ENCODE measurements at regions not wholly inside any gene's neighbourhood (a gene's known extent, or its start where the extent isn't known, plus 50 kb on each side); places are given as distances from the start of the nearest gene placed in this dataset.

DNA sequence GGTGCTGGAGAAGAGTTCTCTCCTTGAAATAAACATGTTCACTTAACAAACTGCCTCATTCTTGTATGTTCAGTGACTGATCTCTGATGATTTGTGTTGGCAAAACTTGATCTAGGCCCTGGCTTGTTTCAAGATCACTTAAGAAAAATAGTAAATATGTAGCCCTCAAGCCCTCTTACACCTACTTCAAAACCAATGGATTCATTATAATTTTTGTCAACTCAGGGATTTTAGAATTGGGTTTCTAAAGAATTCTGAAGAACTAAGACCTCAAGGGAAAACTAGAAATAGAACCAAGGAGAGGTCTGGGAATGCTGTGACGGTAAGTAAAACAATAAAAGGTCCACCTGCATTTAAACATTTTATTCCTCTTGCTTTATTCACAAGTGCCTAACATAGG lies 1731.6 kb upstream of the CELF4 start:
- H4K91ac ChIP-seq (replicated peaks; ENCODE audit: insufficient read length, low read length), result no peak overlapping the region
- 94% methylated on average over 1 of the region's 1 CpG; no CpG with 5 or more reads in 1 of the 2 experiments for WGBS, 2 experiments (ENCODE audit: extremely low coverage in 1 of 2, insufficient coverage in 1 of 2, insufficient read length in 1 of 2, insufficient replicate concordance in 2 of 2, low coverage in 1 of 2, low lambda C conversion rate in 2 of 2, missing lambda C conversion rate in 1 of 2)
- H3K27me3 ChIP-seq (replicated peaks in 1 of 4; ENCODE audit: control insufficient read depth in 3 of 4, extremely low read depth in 1 of 4, insufficient read depth in 3 of 4, low read length in 3 of 4), result no peaks in the 10 kb centered on the region
- H3K9ac ChIP-seq (replicated peaks in 1 of 4; ENCODE audit: extremely low read depth in 1 of 4, low read depth in 3 of 4, low read length in 3 of 4), result no peak overlapping the region
- H3K27ac ChIP-seq (ENCODE audit: low read depth, low read length), result no peak overlapping the region
- no peak for DNase-seq (ENCODE audit: low read depth in 1 of 2, low spot score in 2 of 2)
- no peaks in the 10 kb centered on the region for H4K20me1 ChIP-seq (replicated peaks in 1 of 2; ENCODE audit: control insufficient read depth in 1 of 2, insufficient read depth in 2 of 2, low read length in 2 of 2)
- H4K8ac ChIP-seq (ENCODE audit: extremely low read depth, insufficient read depth, low read length), result no peak overlapping the region
- H2AK5ac ChIP-seq (ENCODE audit: low read depth, low read length), result no peak overlapping the region
- no peak for FAIRE-seq
- H4K5ac ChIP-seq (ENCODE audit: insufficient read length, low read depth, low read length), result no peak overlapping the region
- H3K9me3 ChIP-seq (ENCODE audit: insufficient read depth in 2 of 2, low read depth in 1 of 2, low read length in 1 of 2), result no peaks in the 10 kb centered on the region
- no peak overlapping the region for H2BK20ac ChIP-seq (ENCODE audit: low read length)
- ChIA-PET CTCF (ENCODE audit: partially characterized antibody) (no interaction called here), POLR2A (ENCODE audit: partially characterized antibody) (no interaction called here)
- H2BK15ac ChIP-seq (ENCODE audit: low read length), result no peak overlapping the region
- no peak overlapping the region for H2BK12ac ChIP-seq (ENCODE audit: low read depth, low read length)
- H3K23me2 ChIP-seq (ENCODE audit: low read depth, low read length), result no peaks in the 10 kb centered on the region
- no peak overlapping the region for H3K56ac ChIP-seq (replicated peaks; ENCODE audit: insufficient read length, low read depth, low read length)
- no peak overlapping the region for H3K14ac ChIP-seq (ENCODE audit: insufficient read length)
- H2AFZ ChIP-seq (ENCODE audit: low read length), result no peak overlapping the region
- H3K18ac ChIP-seq (ENCODE audit: extremely low read depth, low read length), result no peak overlapping the region
- H3K79me2 ChIP-seq (ENCODE audit: control insufficient read depth in 1 of 2, insufficient read depth in 2 of 2, low read length in 2 of 2), result no peaks in the 10 kb centered on the region
- H3K4me1 ChIP-seq (replicated peaks in 1 of 4; ENCODE audit: control insufficient read depth in 3 of 4, insufficient read depth in 4 of 4, low read length in 3 of 4), result no peaks in the 10 kb centered on the region
- no peak overlapping the region for H2BK120ac ChIP-seq (replicated peaks; ENCODE audit: low read depth, low read length)
- H3K79me1 ChIP-seq (ENCODE audit: low read depth, low read length), result no peaks in the 10 kb centered on the region
- H3K4me3 ChIP-seq (ENCODE audit: extremely low read depth in 1 of 4, insufficient read depth in 2 of 4, low read depth in 3 of 4, low read length in 4 of 4), result no peak overlapping the region
- TF ChIP-seq MAFK (IDR thresholded peaks at IDR 0.05; ENCODE audit: low read depth, low read length) (peak; percentile 51; the same call in 1 of the 2 replicates), CREB1 (IDR thresholded peaks at IDR 0.05) (no peak), BRCA1 (IDR thresholded peaks at IDR 0.05; ENCODE audit: low read depth, low read length) (no peak)
- H3K4ac ChIP-seq (replicated peaks; ENCODE audit: insufficient read length, low read depth, low read length), result no peak overlapping the region
- H2BK5ac ChIP-seq (ENCODE audit: low read depth, low read length), result no peak overlapping the region
- no peaks in the 10 kb centered on the region for H3K36me3 ChIP-seq (ENCODE audit: control insufficient read depth in 2 of 4, insufficient read depth in 4 of 4, low read length in 3 of 4)
- no peak overlapping the region for H3K23ac ChIP-seq (ENCODE audit: insufficient read length)
- H3K4me2 ChIP-seq (ENCODE audit: insufficient read depth in 1 of 2, low read depth in 2 of 2, low read length in 2 of 2), result no peak overlapping the region

Data from H1 (cell line).